HG02798 (cell line): ENCODE measurements at regions not wholly inside any gene's neighbourhood (a gene's known extent, or its start where the extent isn't known, plus 50 kb on each side); places are given as distances from the start of the nearest gene placed in this dataset.
A peak's percentile ranks its signal among the peaks of the same experiment; 100 is the strongest.

Experiments
- ATAC-seq: cut with Tn5 transposase; IDR thresholded peaks from one replicate; pipeline ENCODE4 v1.9.1; 2021; ENCODE audit warnings: mild to moderate bottlenecking; ENCODE audit not compliant: unreplicated experiment, poor library complexity

DNA sequence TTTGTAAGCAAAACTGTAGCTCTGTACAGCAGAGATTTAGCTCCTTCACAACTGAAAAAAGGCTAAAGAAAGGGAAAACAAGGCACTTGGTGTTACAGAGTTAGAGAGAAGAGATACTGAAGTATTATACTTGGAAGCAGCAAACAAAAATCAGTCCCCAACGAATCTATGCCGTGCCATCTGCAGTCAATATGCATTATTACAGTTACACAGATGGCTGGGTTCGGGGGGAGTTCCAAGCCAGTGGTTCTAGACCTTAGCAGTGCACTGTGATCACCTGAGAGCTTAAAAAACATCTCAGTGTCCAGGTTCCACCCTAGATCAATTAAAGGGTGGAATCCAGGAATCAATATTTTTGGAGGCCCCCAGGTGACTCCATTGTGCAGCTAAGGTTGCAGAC lies 489.9 kb downstream of the SHISA9 start:
- no peak for ATAC-seq

DNA sequence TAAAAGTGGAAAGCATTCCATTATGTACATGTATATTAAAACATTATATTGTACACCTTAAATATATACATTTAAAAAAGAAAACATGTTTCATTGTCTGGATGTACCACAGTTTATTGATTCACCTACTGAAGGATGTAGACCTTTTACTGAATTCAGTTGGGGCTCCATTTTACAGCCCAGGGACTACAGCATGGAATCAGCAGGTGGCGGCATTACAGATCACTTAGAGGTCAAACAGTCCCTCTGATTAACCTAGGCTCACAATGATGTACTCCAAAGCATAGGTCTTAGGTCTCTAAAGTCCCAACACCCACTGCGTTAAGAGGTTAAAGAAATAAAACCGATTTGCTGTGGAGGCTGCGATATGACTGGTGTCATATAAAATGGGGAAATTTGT lies 490.9 kb downstream of the SHISA9 start:
- no peak for ATAC-seq

DNA sequence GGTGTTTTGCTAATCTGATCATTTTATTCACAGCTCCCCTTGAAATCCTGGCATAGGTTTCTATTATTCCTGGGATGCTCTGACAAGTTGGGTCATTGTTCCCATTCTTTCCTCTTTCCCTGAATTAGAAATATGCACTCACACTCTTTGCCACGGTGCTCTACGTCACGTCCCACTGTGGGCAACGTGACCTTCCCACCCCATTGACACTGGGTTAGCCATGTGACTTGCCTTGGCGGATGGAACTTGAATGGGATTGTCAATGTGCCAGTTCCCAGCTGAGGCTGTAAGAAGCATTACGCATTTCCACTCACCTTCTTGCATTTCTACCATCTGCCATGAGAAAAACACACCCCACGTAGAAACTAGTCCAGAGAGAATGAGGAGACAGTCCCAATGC lies 492.4 kb downstream of the SHISA9 start:
- no peak for ATAC-seq

DNA sequence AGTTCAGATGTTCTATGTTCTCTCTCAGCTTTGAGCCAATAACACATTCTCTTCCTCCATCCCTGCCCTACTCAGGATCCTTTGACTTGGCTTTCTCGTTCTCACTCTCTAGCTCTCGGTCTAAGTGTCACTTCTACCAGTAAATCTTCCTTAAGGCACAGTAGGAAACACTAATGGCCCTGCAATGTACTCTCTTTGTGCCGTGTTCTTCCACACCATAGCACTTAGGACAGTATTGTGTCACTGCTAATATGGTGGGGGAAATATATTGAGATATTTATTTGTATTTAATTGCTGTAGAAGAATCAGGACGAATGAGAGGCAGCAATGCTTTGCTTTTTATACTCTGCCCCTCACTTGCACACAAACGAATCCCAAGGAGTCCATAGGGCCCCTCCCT lies 493.1 kb downstream of the SHISA9 start:
- no peak for ATAC-seq

DNA sequence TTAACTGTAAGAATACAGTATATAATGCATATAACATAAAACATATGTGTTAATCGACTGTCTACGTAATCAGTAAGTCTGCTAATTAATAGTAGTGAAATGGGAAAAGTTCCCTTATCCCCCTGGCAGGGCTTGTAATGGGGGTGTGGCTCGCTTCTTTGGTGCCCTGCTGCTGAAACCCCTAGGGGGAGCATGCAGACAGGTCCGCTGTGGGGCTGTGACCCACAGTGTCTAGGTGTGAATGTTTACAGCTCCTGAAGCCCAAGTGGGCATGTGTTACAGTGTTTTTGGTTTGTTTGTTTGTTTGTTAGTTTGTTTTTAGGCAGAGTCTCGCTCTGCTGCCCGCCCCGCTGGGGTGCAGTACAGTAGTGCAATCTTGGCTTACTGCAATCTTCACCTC lies 495.7 kb downstream of the SHISA9 start:
- no peak for ATAC-seq

DNA sequence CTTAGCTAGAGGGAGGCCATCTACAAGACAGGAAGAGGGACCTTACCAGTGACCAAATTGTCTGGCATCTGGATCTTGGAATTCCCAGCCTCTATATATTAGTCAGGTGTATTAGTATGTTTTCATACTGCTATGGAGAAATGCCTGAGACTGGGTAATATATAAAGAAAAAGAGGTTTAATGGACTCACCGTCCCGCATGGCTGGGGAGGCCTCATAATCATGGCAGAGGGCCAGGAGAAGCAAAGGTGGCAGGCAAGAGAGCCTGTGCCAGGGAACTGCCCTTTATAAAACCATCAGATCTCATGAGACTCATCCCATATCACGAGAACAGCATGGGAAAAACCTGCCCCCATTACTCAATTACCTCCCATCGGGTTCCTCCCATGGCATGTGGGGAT lies 500.2 kb downstream of the SHISA9 start:
- no peak for ATAC-seq

DNA sequence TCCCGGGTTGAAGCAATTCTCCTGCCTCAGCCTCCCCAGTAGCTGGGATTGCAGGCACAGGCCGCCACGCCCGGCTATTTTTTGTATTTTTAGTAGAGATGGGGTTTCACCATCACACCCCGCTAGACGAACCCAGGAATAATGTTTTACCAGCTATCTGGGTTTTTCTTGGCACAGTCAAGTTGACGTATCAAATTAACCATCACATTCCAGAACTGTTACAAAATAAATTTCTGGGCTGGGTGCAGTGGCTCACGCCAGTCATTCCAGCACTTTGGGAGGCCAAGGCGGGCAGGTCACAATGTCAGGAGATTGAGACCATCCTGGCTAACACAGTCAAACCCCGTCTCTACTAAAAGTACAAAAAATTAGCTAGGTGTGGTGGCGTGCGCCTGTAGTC lies 501.2 kb downstream of the SHISA9 start:
- ATAC-seq = no peak

DNA sequence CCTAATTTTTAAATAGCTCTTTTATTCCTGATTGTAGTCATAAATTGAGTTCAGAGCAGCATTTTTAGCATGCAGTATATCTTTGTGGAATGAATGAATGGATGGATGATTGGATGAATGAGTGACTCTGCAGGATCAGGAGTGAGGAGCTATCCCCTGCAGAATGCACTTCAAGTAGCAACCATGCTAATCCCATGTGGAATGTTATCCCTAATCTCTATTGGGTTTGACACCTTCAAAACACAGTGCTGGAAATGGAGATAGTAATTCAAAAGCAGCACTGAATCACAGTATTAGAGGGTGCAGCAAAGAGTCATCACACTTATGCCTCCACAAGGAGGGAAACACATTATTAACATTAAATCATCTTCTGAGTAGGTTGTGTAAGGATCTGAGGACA lies 501.9 kb downstream of the SHISA9 start:
- no peak for ATAC-seq

DNA sequence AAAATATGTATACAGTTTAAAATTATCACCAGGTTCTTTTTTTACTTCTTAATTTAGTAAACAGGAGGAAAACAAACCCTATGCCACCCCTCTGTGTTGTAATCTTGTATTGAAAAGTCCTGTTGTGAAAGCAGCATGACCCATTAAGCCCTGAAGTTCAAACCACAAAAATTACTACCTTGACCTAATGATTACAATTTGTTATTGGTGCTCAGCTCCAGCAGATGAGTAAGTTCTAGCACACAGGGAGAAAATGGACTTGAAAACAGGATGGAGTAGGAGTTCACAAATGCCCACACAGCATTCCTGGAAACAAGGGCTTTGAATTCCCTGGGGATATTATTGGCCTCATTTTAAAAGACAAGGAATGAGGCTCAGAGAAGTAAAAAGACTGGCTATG lies 505.8 kb upstream of the ERCC4 start:
- ATAC-seq = no peak

DNA sequence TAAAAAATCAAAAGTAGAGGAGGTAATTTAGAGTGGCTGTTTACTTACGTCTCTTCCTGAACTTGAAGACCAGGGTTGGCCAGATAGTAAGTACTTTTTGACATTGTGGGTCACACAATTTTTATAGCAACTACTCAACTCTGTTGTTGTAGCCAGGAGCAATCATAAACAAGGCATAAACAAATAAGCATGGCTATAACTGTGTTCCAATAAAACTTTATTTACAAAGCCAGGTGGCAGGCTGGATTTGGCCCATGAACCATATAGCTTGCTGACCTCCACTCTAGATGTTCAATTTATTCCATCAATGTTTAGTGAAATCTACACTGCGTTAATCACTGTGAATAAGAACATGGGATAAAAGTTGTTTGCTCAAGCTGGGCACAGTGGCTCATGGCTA lies 500.4 kb upstream of the ERCC4 start:
- no peak for ATAC-seq

DNA sequence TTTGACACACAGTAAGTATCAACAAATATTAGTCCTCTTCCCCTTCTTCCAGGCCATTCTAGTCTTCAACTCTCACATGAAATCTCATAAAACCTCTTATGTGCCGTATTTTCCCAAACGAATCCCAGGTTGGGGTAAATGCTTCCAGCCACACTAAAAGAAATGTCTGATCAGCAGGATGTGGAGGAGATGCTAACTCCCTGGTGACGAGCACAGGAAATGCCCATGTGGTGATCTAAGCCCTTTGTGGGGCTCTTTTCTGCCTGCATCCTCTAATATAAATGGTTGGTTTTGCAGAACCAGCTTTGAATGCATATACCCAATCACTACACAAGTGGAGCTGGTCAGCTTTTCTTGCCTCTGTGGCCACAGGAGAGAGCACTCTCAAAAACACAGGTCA lies 498.2 kb upstream of the ERCC4 start:
- no peak for ATAC-seq

DNA sequence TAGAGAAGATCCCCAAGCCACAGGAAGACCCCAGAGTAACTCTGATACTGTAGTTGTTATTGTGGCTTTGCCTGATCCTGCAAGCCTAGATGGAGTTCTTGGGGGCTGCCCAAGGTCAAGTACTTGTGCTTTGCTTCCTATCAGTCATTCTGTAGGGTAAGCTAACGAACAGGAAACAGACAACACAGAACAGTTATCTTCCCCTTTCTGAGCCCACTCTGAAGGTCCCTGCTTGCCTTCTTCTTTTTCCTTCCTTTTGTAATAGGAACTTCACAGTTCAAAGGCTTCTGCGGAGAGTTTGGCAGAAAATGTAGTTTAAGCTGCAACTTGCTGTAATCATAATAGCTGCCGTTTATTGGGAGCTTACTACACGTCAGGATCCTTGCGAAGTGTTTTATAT lies 494.1 kb upstream of the ERCC4 start:
- ATAC-seq = no peak

DNA sequence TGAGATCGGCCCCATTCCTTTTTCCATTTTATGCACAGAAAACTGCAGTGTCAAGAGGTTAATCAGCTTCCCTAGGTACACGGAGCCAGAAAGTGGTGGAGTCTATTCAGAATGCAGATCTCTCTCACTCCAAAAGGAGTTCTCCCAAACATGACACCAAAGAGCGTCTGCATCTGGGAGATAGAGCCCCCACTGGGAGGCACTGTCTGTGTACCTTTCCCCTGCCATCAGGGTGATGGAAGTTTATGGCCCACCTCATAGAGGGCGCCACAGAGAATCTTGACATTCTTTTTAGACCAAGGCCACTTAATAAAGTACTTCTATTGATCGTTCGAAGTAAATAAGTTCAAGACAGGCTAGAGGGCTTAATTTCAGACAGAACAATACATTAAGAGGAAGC lies 493.7 kb upstream of the ERCC4 start:
- ATAC-seq = no peak

DNA sequence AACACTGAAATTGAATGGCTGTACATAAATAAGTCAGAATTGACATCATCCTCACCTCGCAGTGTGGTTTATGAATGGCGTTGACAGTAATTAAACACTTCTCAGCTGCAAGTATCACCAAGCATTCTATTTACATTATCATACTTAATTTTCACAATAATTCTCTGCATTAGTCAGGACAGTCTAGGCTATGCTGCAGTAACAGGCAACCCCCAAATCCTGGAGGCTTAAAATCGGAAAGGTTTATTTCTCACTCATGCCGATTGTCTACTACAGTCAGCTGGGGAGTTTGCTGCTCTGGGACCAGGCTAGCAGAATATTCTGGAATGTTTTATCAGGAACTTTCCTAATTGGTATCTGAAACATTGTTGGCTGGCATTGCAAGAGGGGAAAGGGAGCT lies 493.2 kb upstream of the ERCC4 start:
- ATAC-seq = no peak

DNA sequence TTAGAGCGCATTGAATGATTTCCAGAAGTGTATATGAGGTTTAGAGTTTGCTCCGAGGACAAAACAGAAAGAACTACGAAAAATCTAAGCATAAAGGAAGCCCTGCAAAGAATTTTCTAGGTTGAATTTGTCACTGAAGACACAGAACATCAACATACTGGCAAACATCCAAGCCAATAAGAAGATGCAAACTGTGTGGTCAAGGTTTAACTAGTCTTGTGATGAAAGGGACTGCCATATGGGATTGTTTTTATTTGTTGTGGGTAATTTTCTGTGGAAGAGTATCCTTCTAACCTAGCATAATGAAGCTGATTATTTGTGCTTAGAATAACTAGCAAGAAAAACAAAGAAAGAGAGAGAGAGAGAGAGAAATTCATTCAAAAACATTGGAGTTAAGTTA lies 492.0 kb upstream of the ERCC4 start:
- peak; percentile 45 for ATAC-seq

DNA sequence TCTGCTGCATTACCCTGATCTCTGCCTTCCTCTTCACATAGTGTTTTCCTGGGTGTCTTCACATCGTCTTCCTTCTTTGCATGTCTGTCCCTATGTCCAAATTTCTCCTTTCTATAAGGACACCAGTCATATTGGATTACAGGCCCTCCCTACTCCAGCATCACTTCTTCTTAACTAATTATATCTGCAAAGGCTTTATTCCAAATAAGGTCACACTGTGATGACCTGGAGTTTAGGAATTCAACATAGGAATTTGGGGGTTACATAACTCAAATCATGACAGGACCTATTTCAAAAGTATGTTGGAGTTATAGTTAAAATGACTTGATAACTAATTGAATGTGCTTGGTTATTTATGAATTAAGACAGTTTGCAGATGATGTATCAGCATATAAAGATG lies 490.5 kb upstream of the ERCC4 start:
- ATAC-seq = no peak

DNA sequence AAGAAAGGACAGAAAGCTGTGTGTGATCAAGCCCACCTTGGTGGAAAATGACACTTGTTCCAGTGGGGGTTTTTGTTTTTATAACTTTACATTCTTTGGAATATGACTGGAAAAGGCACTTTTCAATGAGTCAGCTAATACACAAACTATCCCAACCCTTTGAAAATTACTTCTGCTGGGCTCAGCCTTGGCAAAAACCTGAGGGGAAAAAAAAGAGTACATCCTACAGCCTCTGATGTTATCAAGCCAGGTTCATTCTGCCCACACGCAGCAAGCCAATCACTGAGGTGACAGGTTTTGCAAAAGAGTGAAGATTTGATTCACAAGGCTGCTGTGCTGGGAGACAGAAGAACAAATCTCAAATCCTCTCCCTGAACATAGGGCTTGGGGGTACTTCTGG lies 484.5 kb upstream of the ERCC4 start:
- ATAC-seq = no peak

DNA sequence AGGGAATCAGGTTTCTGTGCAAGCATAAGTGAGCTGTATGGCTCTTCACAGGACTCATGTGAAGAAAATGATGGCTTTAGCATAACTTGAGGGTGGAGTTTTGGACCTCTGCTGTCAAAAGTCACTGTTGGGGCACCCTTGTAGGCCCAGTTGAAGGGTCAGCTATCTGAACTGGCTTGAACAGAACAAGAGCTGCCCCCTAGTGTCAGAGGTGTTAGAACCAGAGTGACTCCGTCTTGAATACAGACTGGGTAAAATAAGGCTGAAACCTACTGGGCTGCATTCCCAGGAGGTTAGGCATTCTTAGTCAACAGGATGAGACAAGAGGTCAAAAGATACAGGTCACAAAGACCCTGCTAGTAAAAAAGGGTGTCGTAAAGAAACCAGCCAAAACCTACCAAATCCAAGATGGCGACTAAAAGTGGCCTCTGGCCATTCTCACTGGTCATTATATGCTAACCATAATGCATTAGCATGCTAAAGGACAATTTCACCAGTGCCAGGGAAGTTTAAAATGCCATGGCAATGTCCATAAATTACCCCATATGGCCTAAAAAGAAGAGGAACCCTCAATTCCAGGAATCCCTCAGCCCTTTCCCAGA lies 484.0 kb upstream of the ERCC4 start:
- no peak for ATAC-seq

DNA sequence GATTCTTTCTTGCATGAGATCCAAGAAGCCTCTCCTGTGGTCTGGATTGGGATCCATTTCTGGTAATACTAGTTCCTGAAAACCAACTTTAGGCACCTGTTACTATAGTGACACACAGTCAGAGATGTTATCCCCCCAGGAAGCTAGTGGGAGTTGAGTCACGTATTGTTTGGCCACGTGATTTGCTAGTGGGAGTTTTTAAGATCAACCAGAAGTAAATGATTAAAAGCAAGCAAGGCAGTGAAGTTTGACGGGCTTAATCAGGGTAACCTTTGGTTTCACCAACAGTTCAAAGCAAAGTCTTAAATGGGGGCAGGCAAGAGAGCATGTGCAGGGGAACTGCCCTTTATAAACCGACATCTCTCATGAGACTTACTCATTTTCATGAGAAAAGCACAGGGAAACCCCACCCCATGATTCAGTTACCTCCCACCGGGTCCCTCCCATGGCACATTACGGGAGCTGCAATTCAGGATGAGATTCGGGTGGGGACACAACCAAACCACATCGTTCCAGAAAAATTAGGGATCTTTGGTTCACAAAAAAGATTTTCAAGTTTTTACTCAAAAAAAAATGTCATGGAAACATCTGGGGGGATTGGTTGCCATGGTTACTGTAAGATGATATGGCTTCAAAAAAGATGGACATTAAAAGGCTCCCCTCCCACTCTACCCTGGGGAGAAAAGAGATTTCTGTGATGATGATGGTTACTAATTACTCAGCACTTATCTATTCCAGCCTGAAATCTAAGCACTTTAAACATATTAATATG lies 483.1 kb upstream of the ERCC4 start:
- ATAC-seq = peak; percentile 63

DNA sequence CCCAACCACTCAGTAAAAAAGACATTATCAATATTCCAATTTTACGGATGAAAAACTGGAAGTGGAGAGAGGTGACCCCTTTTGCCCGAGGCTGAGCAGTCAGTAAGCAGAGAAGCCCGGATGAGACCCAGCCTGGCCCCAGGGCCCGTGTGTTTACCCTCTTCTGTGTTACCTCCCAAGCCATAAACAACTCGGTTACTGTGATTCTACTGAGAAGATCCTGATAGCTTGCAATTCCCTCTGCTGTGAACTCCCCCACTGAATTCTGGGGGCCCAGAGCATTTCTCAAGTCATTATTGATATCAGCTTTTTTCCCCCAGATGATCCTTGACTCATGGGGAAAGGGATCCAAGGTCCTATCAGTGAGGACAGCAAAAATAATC lies 482.6 kb upstream of the ERCC4 start:
- ATAC-seq = no peak

DNA sequence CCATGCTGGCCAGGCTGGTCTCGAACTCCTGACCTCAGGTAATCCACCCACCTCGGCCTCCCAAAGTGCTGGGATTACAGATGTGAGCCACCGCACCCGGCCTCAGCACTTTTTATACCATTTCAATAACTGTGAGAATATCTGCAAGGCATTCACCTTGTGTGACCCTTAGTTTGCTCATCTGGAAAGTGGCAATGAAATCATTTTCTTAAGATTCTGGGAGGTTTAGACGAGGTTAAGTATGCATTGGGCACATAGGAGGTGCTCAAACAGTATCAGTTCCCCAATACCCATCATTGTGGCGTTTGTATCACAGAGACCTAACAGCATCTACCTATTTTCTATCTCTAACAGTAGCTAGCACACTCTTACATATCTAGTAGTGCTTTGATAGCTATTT lies 481.9 kb upstream of the ERCC4 start:
- no peak for ATAC-seq

DNA sequence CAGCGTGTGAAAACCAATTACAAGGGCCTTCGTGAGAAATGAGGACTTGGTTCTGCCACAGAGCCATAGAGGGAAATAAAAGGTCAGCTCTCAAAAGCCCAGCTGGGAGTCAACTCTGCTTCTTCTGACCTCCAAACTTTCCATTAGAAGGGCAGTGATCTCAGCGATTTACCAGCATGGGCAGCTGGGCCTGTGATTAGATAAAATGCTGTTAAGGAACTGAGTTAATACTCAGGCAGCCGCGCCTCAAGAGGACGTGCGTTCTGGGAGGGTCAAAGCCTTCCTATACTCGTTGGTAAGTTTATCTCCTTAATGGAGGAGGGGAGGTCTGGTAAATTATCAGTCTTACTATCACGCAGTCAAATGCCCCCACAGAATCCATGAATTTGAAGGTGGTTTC lies 480.2 kb upstream of the ERCC4 start:
- no peak for ATAC-seq
